RWPE2 (cell line): ENCODE measurements at regions not wholly inside any gene's neighbourhood (a gene's known extent, or its start where the extent isn't known, plus 50 kb on each side); places are given as distances from the start of the nearest gene placed in this dataset.

Experiments used
- ATAC-seq: fragments of 200-7000 bp; cut with Tn5 transposase; 3 replicates; pipeline ENCODE4 v1.9.1; 2021; ENCODE audit warnings: low read depth
- DNase-seq: peaks from one replicate; pipeline ENCODE4 v3.0.0-alpha.2; 2020; ENCODE audit warnings: low spot score
- H3K27ac ChIP-seq: fragments of 450-650 bp; 2 replicates; pipeline ENCODE4 v1.5.1; 2017; ENCODE audit warnings: mild to moderate bottlenecking; ENCODE audit not compliant: poor library complexity, severe bottlenecking
- H3K27me3 ChIP-seq: fragments of 250-450 bp; sonication (Bioruptor Pico); 2 replicates; pipeline ENCODE4 v1.5.1; 2021; ENCODE audit warnings: mild to moderate bottlenecking, moderate library complexity; ENCODE audit not compliant: insufficient read depth, poor library complexity, severe bottlenecking
- H3K36me3 ChIP-seq: fragments of 250-450 bp; sonication (Bioruptor Pico); 2 replicates; pipeline ENCODE4 v1.5.1; 2020; ENCODE audit warnings: low read depth, mild to moderate bottlenecking, moderate library complexity
- H3K4me1 ChIP-seq: fragments of 250-450 bp; sonication (Bioruptor Pico); 2 replicates; pipeline ENCODE4 v1.5.1; 2021; ENCODE audit warnings: mild to moderate bottlenecking, moderate library complexity; ENCODE audit not compliant: insufficient read depth, poor library complexity, severe bottlenecking
- H3K4me3 ChIP-seq: fragments of 250-450 bp; sonication (Bioruptor Pico); 2 replicates; pipeline ENCODE4 v1.5.1; 2021; ENCODE audit warnings: mild to moderate bottlenecking, moderate library complexity; ENCODE audit not compliant: severe bottlenecking
- H3K9me3 ChIP-seq: fragments of 250-450 bp; sonication (Bioruptor Pico); 2 replicates; pipeline ENCODE4 v1.5.1; 2021; ENCODE audit warnings: mild to moderate bottlenecking, moderate library complexity; ENCODE audit not compliant: severe bottlenecking
- CTCF ChIP-seq: fragments of 450-650 bp; IDR thresholded peaks from one replicate; pipeline ENCODE4 v1.5.1; 2017; ENCODE audit warnings: mild to moderate bottlenecking, moderate library complexity; ENCODE audit not compliant: poor library complexity, severe bottlenecking

- DNase-seq (no peak), ATAC-seq (no peak)
- peaks cover 4% of the 10 kb centered on the region for H3K4me1 ChIP-seq
- TF ChIP-seq CTCF: no peak
- no peaks in the 10 kb centered on the region for H3K36me3 ChIP-seq
- H3K4me3 ChIP-seq: no peak overlapping the region
- no peaks in the 10 kb centered on the region for H3K27me3 ChIP-seq
- H3K27ac ChIP-seq: no peak overlapping the region
- H3K9me3 ChIP-seq: no peaks in the 10 kb centered on the region
Observed at GRCh38 chr3:23099021-23099420, 104.1 kb upstream of the UBE2E2 start.

GRCh38 chr3:23099677-23100076 lies 103.5 kb upstream of the UBE2E2 start:
- Histone ChIP-seq H3K4me3 (no peak overlapping the region), H3K4me1 (peaks cover 4% of the 10 kb centered on the region), H3K27ac (no peak overlapping the region), H3K9me3 (no peaks in the 10 kb centered on the region), H3K36me3 (no peaks in the 10 kb centered on the region), H3K27me3 (no peaks in the 10 kb centered on the region)
- no peak for TF ChIP-seq CTCF
- DNase-seq (no peak), ATAC-seq (no peak)

GRCh38 chr3:23100106-23100505 lies 103.0 kb upstream of the UBE2E2 start:
- no peaks in the 10 kb centered on the region for H3K27me3 ChIP-seq
- no peak for DNase-seq
- peaks cover 4% of the 10 kb centered on the region for H3K4me1 ChIP-seq
- no peaks in the 10 kb centered on the region for H3K36me3 ChIP-seq
- no peak overlapping the region for H3K4me3 ChIP-seq
- no peaks in the 10 kb centered on the region for H3K9me3 ChIP-seq
- no peak overlapping the region for H3K27ac ChIP-seq
- no peak for TF ChIP-seq CTCF
- ATAC-seq: no peak

GRCh38 chr3:23103764-23104163 lies 99.4 kb upstream of the UBE2E2 start:
- no peak for ATAC-seq
- H3K27me3 ChIP-seq: no peaks in the 10 kb centered on the region

GRCh38 chr3:23105048-23105447 lies 98.1 kb upstream of the UBE2E2 start:
- H3K27me3 ChIP-seq: no peaks in the 10 kb centered on the region
- no peak for TF ChIP-seq CTCF
- H3K27ac ChIP-seq: no peak overlapping the region
- no peaks in the 10 kb centered on the region for H3K4me1 ChIP-seq
- no peak for ATAC-seq
- H3K36me3 ChIP-seq: no peaks in the 10 kb centered on the region
- H3K4me3 ChIP-seq: no peak overlapping the region
- no peak for DNase-seq
- no peaks in the 10 kb centered on the region for H3K9me3 ChIP-seq

More at GRCh38 chr3:23103764-23104163, 99.4 kb upstream of the UBE2E2 start:
- Histone ChIP-seq H3K4me1 (no peaks in the 10 kb centered on the region), H3K36me3 (no peaks in the 10 kb centered on the region), H3K4me3 (no peak overlapping the region), H3K9me3 (no peaks in the 10 kb centered on the region), H3K27ac (no peak overlapping the region)
- DNase-seq: no peak
- no peak for TF ChIP-seq CTCF
